ENCODE measurements at regions not wholly inside any gene's neighbourhood (a gene's known extent, or its start where the extent isn't known, plus 50 kb on each side); places are given as distances from the start of the nearest gene placed in this dataset.

DNA sequence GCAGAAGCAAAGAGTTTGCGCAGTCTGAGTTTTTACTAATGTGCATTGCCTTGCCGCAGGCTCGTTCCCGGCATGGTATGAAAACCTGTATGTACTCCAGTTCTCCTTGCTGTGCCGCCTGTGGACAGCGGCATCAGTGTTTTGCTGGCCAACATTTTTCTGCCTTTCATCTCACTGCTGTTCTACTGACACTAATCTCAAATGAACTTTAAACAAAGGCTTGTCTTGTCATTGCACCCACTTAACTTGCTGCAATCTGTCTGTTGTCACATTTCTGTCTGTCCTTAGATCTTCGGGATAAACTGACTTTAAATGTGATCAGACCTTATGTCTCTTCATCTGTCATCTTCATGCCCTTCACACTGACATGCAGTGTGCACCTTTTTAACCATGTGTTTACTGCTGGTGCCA, 71.7 kb upstream of the ZNRF2 start:
- FAIRE-seq = no peak

DNA sequence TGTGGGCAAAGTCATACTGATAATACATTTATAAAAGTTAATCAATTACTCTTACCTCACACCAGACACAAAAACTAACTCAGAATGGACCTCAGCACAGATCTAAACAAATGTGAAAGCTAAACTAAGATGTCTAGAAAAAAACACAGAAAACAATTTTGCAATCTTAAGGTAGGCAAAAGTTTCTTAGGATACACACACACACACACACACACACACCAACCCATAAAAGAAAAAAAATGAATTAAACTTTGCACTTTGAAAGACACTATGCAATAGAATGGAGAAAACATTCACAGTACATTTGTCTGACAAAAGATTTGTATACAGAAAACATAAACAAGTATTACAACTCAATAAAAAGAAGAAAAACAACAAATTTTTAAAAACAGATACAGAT, 70.8 kb upstream of the ZNRF2 start:
- TF ChIP-seq TAF1 (IDR thresholded peaks at IDR 0.05; ENCODE audit: borderline replicate concordance, low read depth, low read length) (no peak), POLR2A (IDR thresholded peaks at IDR 0.05; ENCODE audit: low read depth, low read length) (no peak), POLR2AphosphoS5 (IDR thresholded peaks at IDR 0.05; ENCODE audit: low read depth, low read length) (no peak)
- FAIRE-seq (no peak), DNase-seq (ENCODE audit: insufficient read length) (no peak)

More for the DNA sequence above, 71.7 kb upstream of the ZNRF2 start:
- no peak for DNase-seq (ENCODE audit: insufficient read length)
- TF ChIP-seq TAF1 (IDR thresholded peaks at IDR 0.05; ENCODE audit: borderline replicate concordance, low read depth, low read length) (no peak), POLR2A (IDR thresholded peaks at IDR 0.05; ENCODE audit: low read depth, low read length) (no peak), POLR2AphosphoS5 (IDR thresholded peaks at IDR 0.05; ENCODE audit: low read depth, low read length) (no peak)

- FAIRE-seq = peak; percentile 27
- DNase-seq (ENCODE audit: insufficient read length) = no peak
- TF ChIP-seq TAF1 (IDR thresholded peaks at IDR 0.05; ENCODE audit: borderline replicate concordance, low read depth, low read length) = no peak
- no peak for TF ChIP-seq POLR2AphosphoS5 (IDR thresholded peaks at IDR 0.05; ENCODE audit: low read depth, low read length)
- no peak for TF ChIP-seq POLR2A (IDR thresholded peaks at IDR 0.05; ENCODE audit: low read depth, low read length)
These were observed 69.7 kb upstream of the ZNRF2 start for GRCh38 chr7:30214651-30215137.

GRCh38 chr7:30221764-30222163, 62.6 kb upstream of the ZNRF2 start:
- FAIRE-seq (no peak), DNase-seq (ENCODE audit: insufficient read length) (no peak)
- no peak for TF ChIP-seq POLR2AphosphoS5 (IDR thresholded peaks at IDR 0.05; ENCODE audit: low read depth, low read length)
- no peak for TF ChIP-seq POLR2A (IDR thresholded peaks at IDR 0.05; ENCODE audit: low read depth, low read length)
- no peak for TF ChIP-seq TAF1 (IDR thresholded peaks at IDR 0.05; ENCODE audit: borderline replicate concordance, low read depth, low read length)

DNA sequence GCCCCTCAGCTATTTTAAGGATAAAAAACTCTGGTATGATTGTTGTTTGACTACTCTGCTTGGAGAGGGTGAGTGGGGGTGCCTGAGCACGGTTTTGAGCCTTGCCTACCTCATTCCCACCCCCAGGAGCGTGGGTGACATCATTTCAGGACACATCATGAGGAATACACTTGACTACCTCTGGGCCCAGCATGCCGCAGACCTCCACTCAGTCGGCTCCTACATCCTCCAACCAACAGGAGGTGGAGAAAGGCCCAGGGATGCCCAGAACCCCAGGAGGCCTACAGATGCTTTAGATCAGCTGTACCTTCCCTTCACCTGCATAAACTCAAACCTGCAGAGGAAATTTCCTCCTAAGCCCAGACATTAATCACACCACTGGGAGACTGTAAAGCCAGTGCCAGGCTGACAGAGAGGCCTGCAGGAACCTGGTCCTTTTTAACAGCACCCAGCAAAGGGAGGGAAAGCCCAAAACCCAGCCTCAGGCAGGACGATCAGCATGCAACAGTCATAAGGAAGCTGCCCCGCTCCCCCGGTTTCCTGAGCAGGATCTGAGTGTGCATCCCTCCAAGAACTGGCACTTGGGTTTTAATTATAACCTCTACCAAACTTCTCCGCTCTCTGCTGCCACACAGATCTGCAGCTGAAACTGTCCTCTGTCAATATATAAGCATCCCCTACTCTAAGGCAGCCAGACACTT, 61.7 kb upstream of the ZNRF2 start:
- TF ChIP-seq TAF1 (IDR thresholded peaks at IDR 0.05; ENCODE audit: borderline replicate concordance, low read depth, low read length) (no peak), POLR2A (IDR thresholded peaks at IDR 0.05; ENCODE audit: low read depth, low read length) (no peak), POLR2AphosphoS5 (IDR thresholded peaks at IDR 0.05; ENCODE audit: low read depth, low read length) (no peak)
- DNase-seq (ENCODE audit: insufficient read length) (no peak), FAIRE-seq (no peak)

GRCh38 chr7:30223896-30224295, 60.5 kb upstream of the ZNRF2 start:
- no peak for DNase-seq (ENCODE audit: insufficient read length)
- peak; percentile 9 for FAIRE-seq
- TF ChIP-seq TAF1 (IDR thresholded peaks at IDR 0.05; ENCODE audit: borderline replicate concordance, low read depth, low read length) (no peak), POLR2AphosphoS5 (IDR thresholded peaks at IDR 0.05; ENCODE audit: low read depth, low read length) (no peak), POLR2A (IDR thresholded peaks at IDR 0.05; ENCODE audit: low read depth, low read length) (no peak)

DNA sequence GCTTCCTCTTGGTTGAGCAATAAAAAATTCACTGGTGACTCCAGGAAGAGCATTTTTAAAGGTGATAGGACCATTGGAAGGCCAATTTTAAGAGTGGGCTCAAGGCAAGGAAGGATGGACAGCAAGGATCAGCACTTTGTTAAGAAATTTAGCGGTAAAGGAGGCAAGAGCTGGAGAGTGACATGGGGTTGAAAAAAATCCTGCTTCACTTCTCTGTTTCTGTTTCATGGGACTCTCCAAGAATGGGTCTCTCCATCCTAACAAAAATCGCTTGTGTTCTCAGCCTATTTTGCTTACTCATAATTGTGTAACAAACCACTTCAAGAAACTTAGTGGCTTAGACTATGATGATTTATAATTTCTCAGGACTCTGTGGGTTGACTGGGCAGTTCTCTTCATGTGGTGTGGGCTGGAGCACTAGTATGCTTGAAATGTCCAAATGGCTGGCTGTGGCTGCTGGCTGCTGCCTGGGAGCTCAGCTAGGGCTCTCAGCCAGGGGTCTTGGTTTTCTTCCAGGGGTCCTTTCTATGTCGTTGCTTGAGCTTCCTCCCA, 59.8 kb upstream of the ZNRF2 start:
- DNase-seq (ENCODE audit: insufficient read length) (no peak), FAIRE-seq (peak; percentile 66)
- TF ChIP-seq POLR2A (IDR thresholded peaks at IDR 0.05; ENCODE audit: low read depth, low read length) (no peak), POLR2AphosphoS5 (IDR thresholded peaks at IDR 0.05; ENCODE audit: low read depth, low read length) (no peak)

DNA sequence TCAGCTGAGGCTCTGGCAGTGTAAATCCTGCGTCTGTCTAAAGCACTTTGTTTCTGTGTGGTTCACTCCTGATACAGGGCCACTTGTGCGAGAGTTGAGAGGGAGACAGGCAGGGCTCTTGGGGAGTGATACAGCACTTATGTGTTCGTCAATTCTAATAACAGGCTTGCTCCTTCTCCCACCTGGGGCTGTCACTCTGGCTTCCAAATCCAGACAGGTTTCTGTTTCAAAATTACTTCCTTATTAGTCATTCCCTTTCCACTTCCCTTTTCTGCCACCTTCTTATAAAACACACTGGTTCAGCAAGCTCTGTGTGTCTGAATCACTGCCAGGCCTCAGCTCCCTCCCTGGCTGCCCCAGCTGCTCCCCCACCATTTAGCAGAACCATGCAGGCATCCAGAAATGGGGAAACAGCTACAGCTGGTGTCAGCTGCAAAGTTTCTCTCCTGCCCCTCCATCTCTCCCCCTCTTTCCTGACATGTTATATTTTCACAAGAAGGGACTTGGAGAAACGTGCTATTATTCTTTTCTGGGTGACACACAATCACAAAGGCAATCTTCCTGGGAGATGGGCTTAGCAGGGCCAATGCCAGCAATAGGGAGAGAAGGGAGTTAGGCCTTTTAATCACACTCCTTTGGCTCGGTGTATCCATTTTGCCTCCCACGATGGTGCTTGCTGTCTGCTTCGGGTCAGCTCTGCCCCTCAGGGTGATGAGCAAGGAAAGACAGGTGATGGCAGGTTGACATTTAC, 58.4 kb upstream of the ZNRF2 start:
- DNase-seq (ENCODE audit: insufficient read length) (peak; percentile 16), FAIRE-seq (peak; percentile 85)
- TF ChIP-seq POLR2A (IDR thresholded peaks at IDR 0.05; ENCODE audit: low read depth, low read length) (no peak), POLR2AphosphoS5 (IDR thresholded peaks at IDR 0.05; ENCODE audit: low read depth, low read length) (no peak), TAF1 (IDR thresholded peaks at IDR 0.05; ENCODE audit: borderline replicate concordance, low read depth, low read length) (no peak)

GRCh38 chr7:30226614-30227268, 57.7 kb upstream of the ZNRF2 start:
- FAIRE-seq (peak; percentile 53), DNase-seq (ENCODE audit: insufficient read length) (no peak)
- TF ChIP-seq POLR2AphosphoS5 (IDR thresholded peaks at IDR 0.05; ENCODE audit: low read depth, low read length) (no peak), TAF1 (IDR thresholded peaks at IDR 0.05; ENCODE audit: borderline replicate concordance, low read depth, low read length) (no peak), POLR2A (IDR thresholded peaks at IDR 0.05; ENCODE audit: low read depth, low read length) (no peak)

DNA sequence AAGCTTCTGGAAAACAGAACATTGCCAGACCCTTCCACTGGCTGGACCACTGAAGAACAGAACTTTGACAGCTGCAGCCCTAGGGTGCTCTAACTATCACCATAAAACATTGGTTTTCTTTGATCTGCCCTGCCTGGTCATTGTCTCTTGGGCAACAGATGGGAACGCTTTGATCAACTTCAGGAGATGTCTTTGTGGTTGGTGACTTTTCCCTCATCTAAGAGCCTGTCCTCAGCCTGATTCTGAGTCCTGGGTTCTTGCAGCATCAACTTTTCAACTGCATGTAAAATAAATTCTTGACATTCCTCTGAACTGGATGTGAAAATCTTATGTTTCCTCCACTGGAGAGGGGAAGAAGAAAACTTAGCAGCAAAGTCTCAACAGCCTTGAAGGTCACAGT, 53.1 kb upstream of the ZNRF2 start:
- FAIRE-seq (no peak), DNase-seq (ENCODE audit: insufficient read length) (no peak)
- no peak for TF ChIP-seq POLR2A (IDR thresholded peaks at IDR 0.05; ENCODE audit: low read depth, low read length)
- TF ChIP-seq POLR2AphosphoS5 (IDR thresholded peaks at IDR 0.05; ENCODE audit: low read depth, low read length) = no peak
- TF ChIP-seq TAF1 (IDR thresholded peaks at IDR 0.05; ENCODE audit: borderline replicate concordance, low read depth, low read length) = no peak

GRCh38 chr7:30232391-30232790, 52.0 kb upstream of the ZNRF2 start:
- TF ChIP-seq TAF1 (IDR thresholded peaks at IDR 0.05; ENCODE audit: borderline replicate concordance, low read depth, low read length) = no peak
- TF ChIP-seq POLR2A (IDR thresholded peaks at IDR 0.05; ENCODE audit: low read depth, low read length) = no peak
- no peak for TF ChIP-seq POLR2AphosphoS5 (IDR thresholded peaks at IDR 0.05; ENCODE audit: low read depth, low read length)
- DNase-seq (ENCODE audit: insufficient read length) (no peak), FAIRE-seq (no peak)

Measured in GM12892 (cell line).